Panc1 (cell line): ENCODE measurements at regions not wholly inside any gene's neighbourhood (a gene's known extent, or its start where the extent isn't known, plus 50 kb on each side); places are given as distances from the start of the nearest gene placed in this dataset.

Experiments
- ATAC-seq: fragments of 200-7000 bp; cut with Tn5 transposase; 2 replicates; pipeline ENCODE4 v1.9.1; 2020; ENCODE audit warnings: mild to moderate bottlenecking, moderate library complexity
- BruUV-seq: library from RNA; stranded (reverse); fragments of 400-500 nt; replicated peaks from 2 replicates; lab custom pipeline; 2021; lab: Mats Ljungman, UMichigan
- CTCF ChIA-PET: fragments of 300-600 bp; sonication (Branson Sonifier 250); formaldehyde crosslinking; loops from one replicate; lab custom pipeline; 2022; ENCODE audit warnings: antibody characterized with exemption; lab: Charles Lee
- POLR2A ChIA-PET: fragments of 300-600 bp; sonication (Branson Sonifier 250); formaldehyde crosslinking; loops from one replicate; lab custom pipeline; 2022; ENCODE audit warnings: antibody characterized with exemption; lab: Charles Lee
- DNase-seq: peaks from one replicate; pipeline ENCODE4 v3.0.0-alpha.2; 2010; ENCODE audit warnings: low read depth, low spot score
- H3K27ac ChIP-seq: 2 replicates; pipeline ENCODE4 v1.5.1; 2011; ENCODE audit warnings: mild to moderate bottlenecking, low read length, inconsistent platforms
- H3K27me3 ChIP-seq: fragments of 200-500 bp; sonication (Bioruptor generic); 2 replicates; pipeline ENCODE4 v1.6.0; 2014; ENCODE audit warnings: low read length, inconsistent platforms; ENCODE audit not compliant: control insufficient read depth, insufficient read depth
- H3K36me3 ChIP-seq: fragments of 200-500 bp; sonication (Bioruptor generic); 2 replicates; pipeline ENCODE4 v1.5.1; 2014; ENCODE audit warnings: inconsistent platforms, mild to moderate bottlenecking, low read length, moderate library complexity; ENCODE audit not compliant: control insufficient read depth, insufficient read depth
- H3K4me1 ChIP-seq: 2 replicates; pipeline ENCODE4 v1.5.1; 2011; ENCODE audit warnings: inconsistent platforms, mild to moderate bottlenecking, low read length, moderate library complexity; ENCODE audit not compliant: control insufficient read depth, insufficient read depth
- H3K4me3 ChIP-seq, 2 experiments: 2 replicates each; pipeline ENCODE4 v1.5.1; 2011 to 2012; ENCODE audit warnings: low read depth in 2 of 2, low read length in 2 of 2, mild to moderate bottlenecking in 2 of 2, inconsistent platforms in 1 of 2, moderate library complexity in 1 of 2
- H3K9me3 ChIP-seq: fragments of 200-500 bp; sonication (Bioruptor generic); 2 replicates; pipeline ENCODE4 v1.5.1; 2014; ENCODE audit warnings: low read depth, mild to moderate bottlenecking, inconsistent platforms, low read length, moderate library complexity; ENCODE audit not compliant: control insufficient read depth, insufficient read depth
- CTCF ChIP-seq: fragments of 450-650 bp; IDR thresholded peaks from 2 replicates; pipeline ENCODE4 v1.5.1; 2017; ENCODE audit warnings: mild to moderate bottlenecking
- POLR2AphosphoS5 ChIP-seq: IDR thresholded peaks from 2 replicates; pipeline ENCODE4 v1.6.1; 2012; ENCODE audit warnings: mild to moderate bottlenecking, low read depth, low read length, moderate library complexity
- REST ChIP-seq, 2 experiments: IDR thresholded peaks; 2 replicates each; pipeline ENCODE4 v1.6.1; 2011 to 2012; ENCODE audit warnings: low read depth in 2 of 2, control low read depth in 1 of 2, low read length in 1 of 2, mild to moderate bottlenecking in 1 of 2, moderate library complexity in 1 of 2; ENCODE audit not compliant: insufficient read depth in 1 of 2
- SIN3A ChIP-seq: IDR thresholded peaks from 2 replicates; pipeline ENCODE4 v1.6.1; 2012; ENCODE audit warnings: low read depth, mild to moderate bottlenecking, low read length, moderate library complexity, borderline replicate concordance; ENCODE audit not compliant: insufficient read depth
- TCF7L2 ChIP-seq: IDR thresholded peaks from 2 replicates; pipeline ENCODE4 v1.6.1; 2011; ENCODE audit warnings: mild to moderate bottlenecking, low read depth, low read length, inconsistent platforms
- in situ Hi-C: cut with HindIII; loops from 2 replicates; pipeline ENCODE4 v1.10.0; 2016; ENCODE audit warnings: low sequenced_read_pairs, low pct_unique_long_range_greater_than_20kb
- intact Hi-C: fragments of 100-400 bp; cut with micrococcal nuclease; formaldehyde crosslinking; loops from one replicate; pipeline ENCODE4 v1.10.0; 2022; ENCODE audit not compliant: unreplicated experiment

GRCh38 chr9:129332581-129332980 lies 154.5 kb upstream of the IER5L start:
- CTCF ChIA-PET: no interaction called here
- peaks cover 3% of the 10 kb centered on the region; the same call in 1 of the 2 replicates for H3K9me3 ChIP-seq
- TF ChIP-seq TCF7L2: no peak
- no peak for TF ChIP-seq POLR2AphosphoS5
- TF ChIP-seq SIN3A: no peak
- no peak for TF ChIP-seq REST (IDR thresholded peaks at IDR 0.05; ENCODE audit: insufficient read depth in 1 of 2, low read depth in 2 of 2, low read length in 1 of 2)
- TF ChIP-seq CTCF: no peak
- DNase-seq (no peak), ATAC-seq (no peak)
- POLR2A ChIA-PET: no interaction called here
- H3K27ac ChIP-seq: peak overlapping the region; percentile 76
- BruUV-seq: no TSS peak
- no peak overlapping the region for H3K4me3 ChIP-seq
- H3K4me1 ChIP-seq: peaks cover 40% of the 10 kb centered on the region
- in situ Hi-C loops: no loop called here
- intact Hi-C loops: no loop called here
- H3K36me3 ChIP-seq: no peaks in the 10 kb centered on the region
- H3K27me3 ChIP-seq: no peaks in the 10 kb centered on the region

GRCh38 chr9:129331772-129332500 lies 153.9 kb upstream of the IER5L start:
- in situ Hi-C loops: no loop called here
- no TSS peak for BruUV-seq
- intact Hi-C loops: no loop called here
- DNase-seq: no peak
- Histone ChIP-seq H3K4me3 (no peak overlapping the region), H3K27ac (peak overlapping the region; percentile 76), H3K4me1 (peaks cover 34% of the 10 kb centered on the region), H3K9me3 (peaks cover 3% of the 10 kb centered on the region; the same call in 1 of the 2 replicates), H3K36me3 (no peaks in the 10 kb centered on the region), H3K27me3 (no peaks in the 10 kb centered on the region)
- ChIA-PET POLR2A (no interaction called here), CTCF (no interaction called here)
- no peak for ATAC-seq
- TF ChIP-seq SIN3A (no peak), TCF7L2 (no peak), CTCF (no peak), REST (IDR thresholded peaks at IDR 0.05; ENCODE audit: insufficient read depth in 1 of 2, low read depth in 2 of 2, low read length in 1 of 2) (no peak), POLR2AphosphoS5 (no peak)
